ENCODE measurements at regions not wholly inside any gene's neighbourhood (a gene's known extent, or its start where the extent isn't known, plus 50 kb on each side); places are given as distances from the start of the nearest gene placed in this dataset.

DNA sequence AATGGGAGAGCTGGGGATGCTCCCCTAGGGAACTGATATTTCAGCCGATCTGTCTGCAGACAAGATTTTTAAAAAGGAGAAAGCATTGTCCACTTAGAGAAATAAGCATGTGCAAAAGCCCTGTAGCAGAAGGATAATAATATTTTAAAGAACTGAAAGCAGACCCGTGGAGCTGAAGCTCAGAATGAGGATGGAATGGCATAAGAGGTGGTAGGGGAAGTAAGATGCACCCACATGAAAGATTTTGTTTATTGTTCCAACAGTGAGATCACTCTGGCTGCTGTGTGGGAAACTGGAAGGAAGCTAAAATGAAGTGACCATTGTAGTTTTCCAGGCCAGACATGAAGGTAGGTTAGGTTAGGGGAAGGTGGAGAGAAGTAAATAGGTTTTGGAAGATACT lies 266.4 kb upstream of the PRDM1 start:
- TF ChIP-seq, protein P1, sequence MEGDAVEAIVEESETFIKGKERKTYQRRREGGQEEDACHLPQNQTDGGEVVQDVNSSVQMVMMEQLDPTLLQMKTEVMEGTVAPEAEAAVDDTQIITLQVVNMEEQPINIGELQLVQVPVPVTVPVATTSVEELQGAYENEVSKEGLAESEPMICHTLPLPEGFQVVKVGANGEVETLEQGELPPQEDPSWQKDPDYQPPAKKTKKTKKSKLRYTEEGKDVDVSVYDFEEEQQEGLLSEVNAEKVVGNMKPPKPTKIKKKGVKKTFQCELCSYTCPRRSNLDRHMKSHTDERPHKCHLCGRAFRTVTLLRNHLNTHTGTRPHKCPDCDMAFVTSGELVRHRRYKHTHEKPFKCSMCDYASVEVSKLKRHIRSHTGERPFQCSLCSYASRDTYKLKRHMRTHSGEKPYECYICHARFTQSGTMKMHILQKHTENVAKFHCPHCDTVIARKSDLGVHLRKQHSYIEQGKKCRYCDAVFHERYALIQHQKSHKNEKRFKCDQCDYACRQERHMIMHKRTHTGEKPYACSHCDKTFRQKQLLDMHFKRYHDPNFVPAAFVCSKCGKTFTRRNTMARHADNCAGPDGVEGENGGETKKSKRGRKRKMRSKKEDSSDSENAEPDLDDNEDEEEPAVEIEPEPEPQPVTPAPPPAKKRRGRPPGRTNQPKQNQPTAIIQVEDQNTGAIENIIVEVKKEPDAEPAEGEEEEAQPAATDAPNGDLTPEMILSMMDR (IDR thresholded peaks at IDR 0.05), result no peak
- TF ChIP-seq POLR2A (IDR thresholded peaks at IDR 0.05) (no peak), EP300 (IDR thresholded peaks at IDR 0.05) (no peak)
- no peak overlapping the region for H3K4me3 ChIP-seq
- H3K27ac ChIP-seq, result no peak overlapping the region
- DNase-seq (ENCODE audit: low spot score in 2 of 2), result no peak
- H3K36me3 ChIP-seq, result no peaks in the 10 kb centered on the region
- 62 to 64% methylated on average over 2 of the region's 2 CpGs for WGBS, 2 donors
- no peaks in the 10 kb centered on the region for H3K27me3 ChIP-seq
- H3K4me1 ChIP-seq, result no peaks in the 10 kb centered on the region
- H3K9me3 ChIP-seq, result no peaks in the 10 kb centered on the region

GRCh38 chr6:105818505-105818904 lies 267.6 kb upstream of the PRDM1 start:
- H3K27me3 ChIP-seq, result no peaks in the 10 kb centered on the region
- H3K4me1 ChIP-seq, result no peaks in the 10 kb centered on the region
- TF ChIP-seq, protein P1 (IDR thresholded peaks at IDR 0.05), result no peak
- no peak for TF ChIP-seq POLR2A (IDR thresholded peaks at IDR 0.05)
- no peak for TF ChIP-seq EP300 (IDR thresholded peaks at IDR 0.05)
- WGBS, 2 donors, result 95 to 98% methylated on average over 2 of the region's 2 CpGs
- no peak overlapping the region for H3K4me3 ChIP-seq
- H3K36me3 ChIP-seq, result no peaks in the 10 kb centered on the region
- no peak overlapping the region for H3K27ac ChIP-seq
- H3K9me3 ChIP-seq, result no peaks in the 10 kb centered on the region
- no peak for DNase-seq (ENCODE audit: low spot score in 2 of 2)

DNA sequence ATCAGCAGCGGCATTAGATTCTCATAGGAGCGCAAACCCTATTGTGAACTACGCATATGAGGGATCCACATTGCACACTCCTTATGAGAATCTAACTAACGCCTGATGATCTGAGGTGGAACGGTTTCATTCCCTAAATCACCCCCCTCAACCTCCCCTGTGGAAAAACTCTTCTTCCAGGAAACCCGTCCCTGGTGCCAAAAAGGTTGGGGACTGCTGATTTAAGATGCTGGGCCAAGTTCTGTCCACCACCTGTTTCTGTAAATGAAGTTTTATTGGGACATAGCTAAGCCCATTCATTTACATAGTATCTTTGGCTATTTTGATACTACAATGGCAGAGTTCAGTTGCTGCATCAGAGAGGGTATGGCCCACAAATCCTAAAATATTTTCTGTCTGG lies 268.2 kb upstream of the PRDM1 start:
- Histone ChIP-seq H3K9me3 (no peaks in the 10 kb centered on the region), H3K27me3 (no peaks in the 10 kb centered on the region), H3K4me3 (no peak overlapping the region), H3K27ac (no peak overlapping the region), H3K4me1 (no peaks in the 10 kb centered on the region), H3K36me3 (no peaks in the 10 kb centered on the region)
- WGBS, 2 donors, result 93 to 96% methylated on average over 6 of the region's 6 CpGs
- TF ChIP-seq EP300 (IDR thresholded peaks at IDR 0.05) (no peak), POLR2A (IDR thresholded peaks at IDR 0.05) (no peak)
- TF ChIP-seq, protein P1 (IDR thresholded peaks at IDR 0.05), result no peak
- no peak for DNase-seq (ENCODE audit: low spot score in 2 of 2)

DNA sequence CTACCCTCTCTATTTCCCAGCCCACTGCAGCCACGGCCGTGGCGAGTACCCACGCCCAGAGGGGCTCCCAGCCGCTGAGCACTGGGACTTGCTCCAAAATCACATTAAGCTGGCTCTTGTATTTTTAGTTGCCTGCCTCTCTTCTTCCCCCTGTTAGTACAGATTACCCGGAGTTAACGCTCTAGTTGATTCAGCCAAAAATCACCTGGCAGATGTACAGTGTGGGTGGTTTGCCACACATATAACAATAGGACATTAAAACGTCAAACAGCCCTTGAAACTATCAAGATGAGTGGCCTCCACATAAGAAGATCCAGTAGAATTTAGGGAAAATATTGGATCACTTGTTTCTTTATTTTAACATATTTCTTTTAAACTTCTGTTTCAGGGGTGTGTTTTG lies 268.8 kb upstream of the PRDM1 start:
- WGBS, 2 donors, result 78 to 79% methylated on average over 8 of the region's 8 CpGs

DNA sequence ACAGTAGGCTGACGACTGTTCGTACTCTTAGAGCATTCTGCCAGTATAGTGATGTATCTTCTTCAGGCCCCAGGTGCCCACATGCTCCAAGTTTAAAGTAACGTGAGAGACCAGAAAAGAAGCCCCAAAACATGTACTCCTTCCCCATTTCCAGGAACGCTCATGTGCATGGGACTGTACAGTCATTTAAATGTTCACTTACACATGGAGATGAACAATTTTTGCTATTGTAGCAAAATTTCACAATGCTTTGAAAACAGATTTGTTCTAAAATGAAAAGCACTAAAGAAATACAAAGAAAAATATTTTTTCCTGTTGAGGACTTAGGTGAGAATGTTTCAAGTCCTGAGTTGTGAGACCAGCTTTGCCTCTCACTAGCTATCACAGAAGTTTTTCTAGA lies 269.3 kb upstream of the PRDM1 start:
- WGBS, 2 donors, result 79 to 81% methylated on average over 4 of the region's 4 CpGs
- H3K27me3 ChIP-seq, result no peaks in the 10 kb centered on the region
- no peaks in the 10 kb centered on the region for H3K9me3 ChIP-seq
- H3K36me3 ChIP-seq, result no peaks in the 10 kb centered on the region
- H3K27ac ChIP-seq, result no peak overlapping the region
- TF ChIP-seq POLR2A (IDR thresholded peaks at IDR 0.05), result no peak
- TF ChIP-seq EP300 (IDR thresholded peaks at IDR 0.05), result no peak
- TF ChIP-seq, protein P1 (IDR thresholded peaks at IDR 0.05), result no peak
- H3K4me1 ChIP-seq, result no peaks in the 10 kb centered on the region
- no peak for DNase-seq (ENCODE audit: low spot score in 2 of 2)
- no peak overlapping the region for H3K4me3 ChIP-seq

More for the DNA sequence above, 268.8 kb upstream of the PRDM1 start:
- no peaks in the 10 kb centered on the region for H3K9me3 ChIP-seq
- H3K4me1 ChIP-seq, result no peaks in the 10 kb centered on the region
- H3K27me3 ChIP-seq, result no peaks in the 10 kb centered on the region
- no peaks in the 10 kb centered on the region for H3K36me3 ChIP-seq
- TF ChIP-seq EP300 (IDR thresholded peaks at IDR 0.05) (no peak), POLR2A (IDR thresholded peaks at IDR 0.05) (no peak)
- TF ChIP-seq, protein P1 (IDR thresholded peaks at IDR 0.05), result no peak
- H3K27ac ChIP-seq, result no peak overlapping the region
- no peak overlapping the region for H3K4me3 ChIP-seq
- no peak for DNase-seq (ENCODE audit: low spot score in 2 of 2)
